Spleen (tissue), 11 donors: ENCODE measurements at regions not wholly inside any gene's neighbourhood (a gene's known extent, or its start where the extent isn't known, plus 50 kb on each side); places are given as distances from the start of the nearest gene placed in this dataset.

Experiments used
- DNase-seq: peaks from one replicate; pipeline ENCODE4 v3.0.0-alpha.2; 2020
- H3K27ac ChIP-seq, 8 donors: fragments of 200-600 bp; sonication (generic) in 7 of 8; 1 replicate in 4 of 8; 2 replicates in 4 of 8; pipeline versions ENCODE4 v1.5.0 to v1.8.0; 2016 to 2021; ENCODE audit warnings: inconsistent platforms in 4 of 8, mild to moderate bottlenecking in 4 of 8, moderate library complexity in 1 of 8
- H3K27me3 ChIP-seq, 7 donors: fragments of 200-600 bp; sonication (generic) in 6 of 7; replicated peaks in 1 of 7; 1 replicate in 4 of 7; 2 replicates in 3 of 7; pipeline versions ENCODE4 v1.5.0 to v1.8.0; 2016 to 2021; ENCODE audit warnings: inconsistent platforms in 3 of 7, mild to moderate bottlenecking in 1 of 7
- H3K36me3 ChIP-seq, 6 donors: fragments of 200-600 bp; sonication (generic) in 5 of 6; 1 replicate in 4 of 6; 2 replicates in 2 of 6; pipeline versions ENCODE4 v1.5.0 to v1.8.0; 2016 to 2021; ENCODE audit warnings: inconsistent platforms in 2 of 6
- H3K4me1 ChIP-seq, 6 donors: fragments of 200-600 bp; sonication (generic) in 5 of 6; 1 replicate in 3 of 6; 2 replicates in 3 of 6; pipeline versions ENCODE4 v1.5.0 to v1.8.0; 2016 to 2021; ENCODE audit warnings: inconsistent platforms in 3 of 6
- H3K4me3 ChIP-seq, 8 donors: fragments of 200-600 bp; sonication (generic) in 7 of 8; 1 replicate in 4 of 8; 2 replicates in 4 of 8; pipeline versions ENCODE4 v1.5.0 to v1.8.0; 2016 to 2021; ENCODE audit warnings: inconsistent platforms in 4 of 8, mild to moderate bottlenecking in 4 of 8, moderate library complexity in 2 of 8
- H3K9me3 ChIP-seq, 8 donors: fragments of 200-600 bp; sonication (generic) in 7 of 8; 1 replicate in 4 of 8; 2 replicates in 4 of 8; pipeline versions ENCODE4 v1.5.0 to v1.8.0; 2016 to 2021; ENCODE audit warnings: inconsistent platforms in 4 of 8
- CTCF ChIP-seq, 11 experiments: fragments of 200-600 bp in 7 of 11; fragments of 450-650 bp in 4 of 11; sonication (generic) in 4 of 11; IDR thresholded peaks in 8 of 11; conservative IDR thresholded peaks in 3 of 11; 1 replicate in 7 of 11; 2 replicates in 4 of 11; pipeline versions ENCODE4 v1.4.0 to v1.8.0; 2016 to 2021; ENCODE audit warnings: antibody characterized with exemption in 11 of 11, inconsistent platforms in 4 of 11, mild to moderate bottlenecking in 1 of 11
- POLR2A ChIP-seq, 3 donors: fragments of 450-650 bp; IDR thresholded peaks; one replicate each; pipeline ENCODE4 v1.5.1; 2017; ENCODE audit warnings: antibody characterized with exemption in 3 of 3, mild to moderate bottlenecking in 1 of 3
- POLR2AphosphoS5 ChIP-seq, 3 donors: sonication (generic); formaldehyde crosslinking; IDR thresholded peaks; one replicate each; pipeline ENCODE4 v1.5.1; 2017; ENCODE audit warnings: antibody characterized with exemption in 3 of 3
- WGBS, 5 donors: extraction: QIAGEN DNeasy Blood & Tissue Kit in 3 of 5; methylation state at CpG; one replicate each; pipeline versions ENCODE4 v1.1.5 to v1.1.7; 2013 to 2018; 5-methylcytosine and 5-hydroxymethylcytosine counted together
- intact Hi-C: fragments of 100-400 bp; cut with DNase I; formaldehyde crosslinking; loops from one replicate; pipeline ENCODE4 v1.15.0; 2023; ENCODE audit warnings: low total_unique reads
- small RNA-seq, 4 donors: library from RNA; depleted of rRNA; stranded (forward); fragments of <200 nt; gene quantifications; one replicate each; pipeline ENCODE3, GENCODE V24; 2016
- donor health status: healthy with polysubstance abuse.
- donor health status: DM: no; HTN: no; CAD: no; lungs with moderate emphysema.
- donor health status: DM: no; HTN: no; CAD: no.
- donor health status: Bipolar disorder and iron deficiency.
- donor health status: healthy.
- donor health status: DM: no; HTN: no; CAD: no.
- donor health status: DM: yes; HTN: yes; CAD: no.

GRCh38 chr2:198211706-198212105 lies 407.3 kb downstream of the PLCL1 start:
- TF ChIP-seq CTCF (IDR thresholded peaks at IDR 0.05 in 8 of 11, conservative IDR thresholded peaks at IDR 0.05 in 3 of 11) (no peak), POLR2AphosphoS5 (IDR thresholded peaks at IDR 0.05) (no peak), POLR2A (IDR thresholded peaks at IDR 0.05) (no peak)
- Histone ChIP-seq H3K36me3 (no peaks in the 10 kb centered on the region), H3K4me3 (no peak overlapping the region), H3K27ac (no peak overlapping the region), H3K27me3 (no peaks in the 10 kb centered on the region), H3K4me1 (no peaks in the 10 kb centered on the region), H3K9me3 (no peaks in the 10 kb centered on the region)
- intact Hi-C loops = no loop called here
- DNase-seq = no peak
- WGBS, 5 donors = 90 to 94% (median 93%) methylated on average over 2 of the region's 2 CpGs

GRCh38 chr2:198203336-198204069 lies 399.1 kb downstream of the PLCL1 start:
- intact Hi-C loops = no loop called here

More at GRCh38 chr2:198203336-198204069, 399.1 kb downstream of the PLCL1 start:
- no peaks in the 10 kb centered on the region for H3K4me1 ChIP-seq
- WGBS, 5 donors = 80 to 91% (median 84%) methylated on average over 3 of the region's 3 CpGs
- peaks cover 0 to 5% (median 0%) of the 10 kb centered on the region in 8 donors for H3K9me3 ChIP-seq
- TF ChIP-seq CTCF (IDR thresholded peaks at IDR 0.05 in 8 of 11, conservative IDR thresholded peaks at IDR 0.05 in 3 of 11) = no peak
- no peak for TF ChIP-seq POLR2A (IDR thresholded peaks at IDR 0.05)
- no peak for TF ChIP-seq POLR2AphosphoS5 (IDR thresholded peaks at IDR 0.05)
- no peaks in the 10 kb centered on the region for H3K27me3 ChIP-seq
- no peak for DNase-seq
- H3K4me3 ChIP-seq = no peak overlapping the region
- no peak overlapping the region for H3K27ac ChIP-seq
- no peaks in the 10 kb centered on the region for H3K36me3 ChIP-seq

Small RNAs in the stretch of these regions (small RNA-seq; reads per million reads assigned to genes)
- gene RNU7-147P = 0 reads per million in 4 donors
